ENCODE measurements at regions not wholly inside any gene's neighbourhood (a gene's known extent, or its start where the extent isn't known, plus 50 kb on each side); places are given as distances from the start of the nearest gene placed in this dataset.

GRCh38 chr2:60341151-60341550 lies 212.3 kb downstream of the BCL11A start:
- no peaks in the 10 kb centered on the region for H3K4me1 ChIP-seq (ENCODE audit: insufficient read depth, low read length)
- no peaks in the 10 kb centered on the region for H3K36me3 ChIP-seq (ENCODE audit: insufficient read depth, low read length)
- no peaks in the 10 kb centered on the region for H4K20me1 ChIP-seq (ENCODE audit: insufficient read depth, low read length)
- H3K79me2 ChIP-seq (ENCODE audit: insufficient read depth, low read length): no peaks in the 10 kb centered on the region
- no peak for DNase-seq
- H3K4me2 ChIP-seq (ENCODE audit: insufficient read depth, low read length): no peak overlapping the region
- no peak overlapping the region for H3K9ac ChIP-seq (ENCODE audit: low read depth, low read length)
- TF ChIP-seq CTCF (IDR thresholded peaks at IDR 0.05; ENCODE audit: borderline replicate concordance, extremely low read depth, low read length, poor library complexity, severe bottlenecking): no peak
- no peak for TF ChIP-seq EZH2 (IDR thresholded peaks at IDR 0.05; ENCODE audit: borderline replicate concordance, low read depth, low read length, severe bottlenecking)
- H3K4me3 ChIP-seq (ENCODE audit: low read depth in 1 of 2, low read length in 2 of 2): no peak overlapping the region
- no peaks in the 10 kb centered on the region for H3K9me3 ChIP-seq (ENCODE audit: insufficient read depth, low read length, severe bottlenecking)
- ATAC-seq (ENCODE audit: insufficient read depth, low read depth): no peak
- no peak overlapping the region for H2AFZ ChIP-seq (ENCODE audit: low read depth, low read length)
- no peaks in the 10 kb centered on the region for H3K27me3 ChIP-seq (ENCODE audit: insufficient read depth, low read length, poor library complexity)
- H3K27ac ChIP-seq (ENCODE audit: low read length): no peak overlapping the region

GRCh38 chr2:60339286-60339685 lies 214.2 kb downstream of the BCL11A start:
- TF ChIP-seq EZH2 (IDR thresholded peaks at IDR 0.05; ENCODE audit: borderline replicate concordance, low read depth, low read length, severe bottlenecking): no peak
- no peak for TF ChIP-seq CTCF (IDR thresholded peaks at IDR 0.05; ENCODE audit: borderline replicate concordance, extremely low read depth, low read length, poor library complexity, severe bottlenecking)
- no peaks in the 10 kb centered on the region for H3K36me3 ChIP-seq (ENCODE audit: insufficient read depth, low read length)
- no peak overlapping the region for H2AFZ ChIP-seq (ENCODE audit: low read depth, low read length)
- H3K79me2 ChIP-seq (ENCODE audit: insufficient read depth, low read length): no peaks in the 10 kb centered on the region
- ATAC-seq (ENCODE audit: insufficient read depth, low read depth): no peak
- no peak for DNase-seq
- H4K20me1 ChIP-seq (ENCODE audit: insufficient read depth, low read length): no peaks in the 10 kb centered on the region
- H3K4me2 ChIP-seq (ENCODE audit: insufficient read depth, low read length): no peak overlapping the region
- H3K4me1 ChIP-seq (ENCODE audit: insufficient read depth, low read length): no peaks in the 10 kb centered on the region
- H3K4me3 ChIP-seq (ENCODE audit: low read depth in 1 of 2, low read length in 2 of 2): no peak overlapping the region
- H3K9ac ChIP-seq (ENCODE audit: low read depth, low read length): no peak overlapping the region
- no peak overlapping the region for H3K27ac ChIP-seq (ENCODE audit: low read length)
- no peaks in the 10 kb centered on the region for H3K9me3 ChIP-seq (ENCODE audit: insufficient read depth, low read length, severe bottlenecking)
- no peaks in the 10 kb centered on the region for H3K27me3 ChIP-seq (ENCODE audit: insufficient read depth, low read length, poor library complexity)

GRCh38 chr2:60337142-60337497 lies 216.3 kb downstream of the BCL11A start:
- Histone ChIP-seq H3K4me1 (ENCODE audit: insufficient read depth, low read length) (no peaks in the 10 kb centered on the region), H2AFZ (ENCODE audit: low read depth, low read length) (no peak overlapping the region), H3K27ac (ENCODE audit: low read length) (no peak overlapping the region), H4K20me1 (ENCODE audit: insufficient read depth, low read length) (no peaks in the 10 kb centered on the region), H3K4me3 (ENCODE audit: low read depth in 1 of 2, low read length in 2 of 2) (no peak overlapping the region), H3K36me3 (ENCODE audit: insufficient read depth, low read length) (no peaks in the 10 kb centered on the region), H3K27me3 (ENCODE audit: insufficient read depth, low read length, poor library complexity) (no peaks in the 10 kb centered on the region), H3K79me2 (ENCODE audit: insufficient read depth, low read length) (no peaks in the 10 kb centered on the region), H3K9ac (ENCODE audit: low read depth, low read length) (no peak overlapping the region), H3K9me3 (ENCODE audit: insufficient read depth, low read length, severe bottlenecking) (no peaks in the 10 kb centered on the region), H3K4me2 (ENCODE audit: insufficient read depth, low read length) (no peak overlapping the region)
- ATAC-seq (ENCODE audit: insufficient read depth, low read depth) (no peak), DNase-seq (no peak)
- TF ChIP-seq CTCF (IDR thresholded peaks at IDR 0.05; ENCODE audit: borderline replicate concordance, extremely low read depth, low read length, poor library complexity, severe bottlenecking): no peak
- TF ChIP-seq EZH2 (IDR thresholded peaks at IDR 0.05; ENCODE audit: borderline replicate concordance, low read depth, low read length, severe bottlenecking): no peak
